ENCODE measurements at regions not wholly inside any gene's neighbourhood (a gene's known extent, or its start where the extent isn't known, plus 50 kb on each side); places are given as distances from the start of the nearest gene placed in this dataset.

DNA sequence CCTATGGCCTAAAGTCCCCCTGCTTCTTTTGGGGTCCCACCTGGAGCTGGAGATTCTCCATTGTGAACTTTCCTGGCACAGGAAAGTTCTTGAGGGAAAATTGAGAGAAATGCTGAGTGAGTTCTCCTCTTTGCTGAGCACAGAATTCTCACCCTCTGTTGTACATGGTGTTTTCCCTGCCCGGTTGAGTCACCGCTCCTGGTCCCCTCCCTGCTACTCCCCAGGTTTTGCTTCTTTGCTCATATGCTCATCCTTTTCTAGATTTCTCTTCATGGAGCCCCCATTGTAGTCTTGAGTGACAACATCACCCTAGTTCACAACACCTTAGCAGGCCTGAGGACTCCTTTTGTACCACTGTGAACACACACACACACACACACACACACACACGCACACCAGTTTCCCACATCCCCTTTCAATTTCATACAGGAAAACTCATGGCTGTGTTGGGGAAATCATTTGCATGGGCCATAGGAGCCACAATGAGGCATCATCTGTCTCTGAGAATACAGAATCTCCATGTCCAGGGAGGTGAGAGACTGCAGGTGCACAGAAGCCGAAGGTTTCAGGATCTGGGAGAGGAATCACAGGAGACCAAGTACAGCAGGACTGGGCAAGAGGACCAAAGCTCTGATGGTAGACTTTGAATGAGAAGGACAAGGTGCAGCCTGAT lies 585.3 kb downstream of the GOLGA6L6 start:
- TF ChIP-seq CTCF (IDR thresholded peaks at IDR 0.05; ENCODE audit: low read length) (no peak), EZH2 (IDR thresholded peaks at IDR 0.05; ENCODE audit: borderline replicate concordance, low read length) (no peak)
